ENCODE measurements at regions not wholly inside any gene's neighbourhood (a gene's known extent, or its start where the extent isn't known, plus 50 kb on each side); places are given as distances from the start of the nearest gene placed in this dataset.

GRCh38 chr6:148240861-148241477, 101.7 kb upstream of the SASH1 start:
- TF ChIP-seq EZH2 (IDR thresholded peaks at IDR 0.05), result no peak
- TF ChIP-seq ELF1 (IDR thresholded peaks at IDR 0.05; ENCODE audit: borderline replicate concordance, low read depth), result no peak
- TF ChIP-seq CBX3 (IDR thresholded peaks at IDR 0.05; ENCODE audit: low read depth), result no peak
- no peak for TF ChIP-seq POLR2A (IDR thresholded peaks at IDR 0.05; ENCODE audit: borderline replicate concordance, extremely low read depth, insufficient read depth, insufficient read length)
- TF ChIP-seq TCF7L2 (IDR thresholded peaks at IDR 0.05; ENCODE audit: borderline replicate concordance, extremely low read depth, insufficient read depth, insufficient read length), result no peak
- TF ChIP-seq SRF (IDR thresholded peaks at IDR 0.05; ENCODE audit: low read depth), result no peak
- TF ChIP-seq JUND (IDR thresholded peaks at IDR 0.05), result no peak
- no peak for TF ChIP-seq YY1 (IDR thresholded peaks at IDR 0.05; ENCODE audit: extremely low read depth, insufficient replicate concordance, low read depth, low read length)
- TF ChIP-seq ATF3 (IDR thresholded peaks at IDR 0.05), result no peak
- no peak for TF ChIP-seq ZBTB33 (IDR thresholded peaks at IDR 0.05; ENCODE audit: extremely low read depth, insufficient replicate concordance, low read length)
- no peak for TF ChIP-seq REST (IDR thresholded peaks at IDR 0.05; ENCODE audit: low read depth)
- no peak for TF ChIP-seq CEBPB (IDR thresholded peaks at IDR 0.05; ENCODE audit: low read depth)
- TF ChIP-seq EGR1 (IDR thresholded peaks at IDR 0.05; ENCODE audit: low read depth), result no peak
- TF ChIP-seq EZH2phosphoT487 (IDR thresholded peaks at IDR 0.05; ENCODE audit: borderline replicate concordance), result no peak
- TF ChIP-seq SP1 (IDR thresholded peaks at IDR 0.05; ENCODE audit: low read depth), result no peak
- no peak for TF ChIP-seq ZFX (IDR thresholded peaks at IDR 0.05)
- TF ChIP-seq SIN3A (IDR thresholded peaks at IDR 0.05; ENCODE audit: low read depth), result no peak
- no peak for TF ChIP-seq RAD21 (IDR thresholded peaks at IDR 0.05; ENCODE audit: low read depth)
- TF ChIP-seq ZNF274 (IDR thresholded peaks at IDR 0.05; ENCODE audit: low read depth, low read length), result no peak
- ChIA-PET CTCF (no interaction called here), RAD21 (ENCODE audit: low non-redundant PET in 1 of 2, low total read pairs in 2 of 2, uncharacterized antibody in 2 of 2, unreplicated experiment in 2 of 2) (no interaction called here)

More at GRCh38 chr6:148240861-148241477, 101.7 kb upstream of the SASH1 start:
- H3K4me3 ChIP-seq (replicated peaks in 1 of 2; ENCODE audit: low read depth in 1 of 2, low read length in 2 of 2), result no peak overlapping the region
- H3K27ac ChIP-seq (ENCODE audit: low read depth, low read length), result no peak overlapping the region
- no TSS peak for BruUV-seq (replicated peaks)
- ATAC-seq (no peak), DNase-seq (ENCODE audit: low read depth, low spot score) (no peak)
- H3K9me3 ChIP-seq (ENCODE audit: control insufficient read depth in 1 of 2, insufficient read depth in 1 of 2, low read depth in 1 of 2, low read length in 2 of 2), result no peaks in the 10 kb centered on the region
- H4K20me1 ChIP-seq (ENCODE audit: insufficient read depth), result no peaks in the 10 kb centered on the region
- no peaks in the 10 kb centered on the region for H3K27me3 ChIP-seq (ENCODE audit: insufficient read depth, low read length)
- no peak overlapping the region for H2AFZ ChIP-seq (ENCODE audit: low read depth, low read length, poor library complexity, severe bottlenecking)
- POLR2A ChIA-PET, result no interaction called here
- H3K4me1 ChIP-seq (ENCODE audit: control insufficient read depth in 1 of 2, insufficient read depth in 2 of 2, low read length in 2 of 2), result no peaks in the 10 kb centered on the region
- H3K4me2 ChIP-seq (ENCODE audit: low read length), result no peak overlapping the region
- no peaks in the 10 kb centered on the region for H3K36me3 ChIP-seq (ENCODE audit: control insufficient read depth in 1 of 2, insufficient read depth in 2 of 2, low read length in 2 of 2)
- no peaks in the 10 kb centered on the region for H3K9me2 ChIP-seq (ENCODE audit: insufficient read depth)
- H3K79me2 ChIP-seq (ENCODE audit: insufficient read depth, low read length), result no peaks in the 10 kb centered on the region
- no peak overlapping the region for H3K9ac ChIP-seq (ENCODE audit: low read length)
- intact Hi-C loops (cut with micrococcal nuclease), result no loop called here
